IPS DF 4.7 (cell line): ENCODE measurements at regions not wholly inside any gene's neighbourhood (a gene's known extent, or its start where the extent isn't known, plus 50 kb on each side); places are given as distances from the start of the nearest gene placed in this dataset.
"Not testable (repeated sequence)": the region's sequence is repeated elsewhere in the genome, so short reads cannot be mapped to it uniquely, and the experiment has no call there.

ENCODE experiments used
- DNase-seq: peaks from one replicate; pipeline ENCODE4 v3.0.0-alpha.2; 2013; ENCODE audit warnings: low spot score; ENCODE audit errors: extremely low read depth

DNA sequence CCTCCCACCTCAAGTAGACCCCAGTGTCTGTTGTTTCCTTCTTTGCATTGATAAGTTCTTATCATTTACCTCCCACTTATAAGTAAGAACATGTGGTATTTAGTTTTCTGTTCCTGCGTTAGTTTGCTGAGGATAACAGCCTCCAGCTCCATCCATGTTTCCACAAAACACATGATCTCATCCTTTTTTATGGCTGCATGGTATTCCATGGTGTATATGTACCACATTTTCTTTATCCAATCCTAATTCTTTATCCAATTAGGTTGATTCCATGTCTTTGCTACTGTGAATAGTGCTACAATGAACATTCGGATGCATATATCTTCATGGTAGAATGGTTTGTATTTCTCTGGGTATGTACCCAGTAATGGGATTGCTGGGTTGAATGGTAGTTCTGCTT, 102.5 kb upstream of the UGP2 start:
- DNase-seq, result not testable (repeated sequence)

DNA sequence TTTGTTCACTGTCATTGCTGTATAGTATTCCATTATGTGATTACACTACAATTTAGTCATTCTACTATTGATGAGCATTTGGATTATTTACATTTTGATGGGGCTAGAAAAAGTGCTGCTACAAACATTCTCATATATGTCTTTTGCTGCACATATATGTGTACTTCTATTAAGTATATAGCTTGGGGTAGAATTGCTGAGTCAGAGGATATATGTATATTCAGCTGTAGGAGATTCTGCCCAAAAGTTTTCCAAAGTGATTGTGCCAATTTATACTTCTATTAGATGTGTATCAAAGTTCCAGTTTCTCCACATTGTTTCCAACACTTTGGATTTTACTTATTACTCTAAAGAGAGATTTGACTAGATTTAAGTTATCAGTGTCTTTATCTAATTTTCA, 101.7 kb upstream of the UGP2 start:
- no peak for DNase-seq

- DNase-seq, result no peak
Observed at GRCh38 chr2:63740943-63741342, 100.8 kb upstream of the UGP2 start.

- DNase-seq, result no peak
Observed at GRCh38 chr2:63741884-63742579, 99.7 kb upstream of the UGP2 start.

- no peak for DNase-seq
Observed at GRCh38 chr2:63742580-63742976, 99.1 kb upstream of the UGP2 start.

GRCh38 chr2:63743170-63743981, 98.3 kb upstream of the UGP2 start:
- DNase-seq, result no peak

DNA sequence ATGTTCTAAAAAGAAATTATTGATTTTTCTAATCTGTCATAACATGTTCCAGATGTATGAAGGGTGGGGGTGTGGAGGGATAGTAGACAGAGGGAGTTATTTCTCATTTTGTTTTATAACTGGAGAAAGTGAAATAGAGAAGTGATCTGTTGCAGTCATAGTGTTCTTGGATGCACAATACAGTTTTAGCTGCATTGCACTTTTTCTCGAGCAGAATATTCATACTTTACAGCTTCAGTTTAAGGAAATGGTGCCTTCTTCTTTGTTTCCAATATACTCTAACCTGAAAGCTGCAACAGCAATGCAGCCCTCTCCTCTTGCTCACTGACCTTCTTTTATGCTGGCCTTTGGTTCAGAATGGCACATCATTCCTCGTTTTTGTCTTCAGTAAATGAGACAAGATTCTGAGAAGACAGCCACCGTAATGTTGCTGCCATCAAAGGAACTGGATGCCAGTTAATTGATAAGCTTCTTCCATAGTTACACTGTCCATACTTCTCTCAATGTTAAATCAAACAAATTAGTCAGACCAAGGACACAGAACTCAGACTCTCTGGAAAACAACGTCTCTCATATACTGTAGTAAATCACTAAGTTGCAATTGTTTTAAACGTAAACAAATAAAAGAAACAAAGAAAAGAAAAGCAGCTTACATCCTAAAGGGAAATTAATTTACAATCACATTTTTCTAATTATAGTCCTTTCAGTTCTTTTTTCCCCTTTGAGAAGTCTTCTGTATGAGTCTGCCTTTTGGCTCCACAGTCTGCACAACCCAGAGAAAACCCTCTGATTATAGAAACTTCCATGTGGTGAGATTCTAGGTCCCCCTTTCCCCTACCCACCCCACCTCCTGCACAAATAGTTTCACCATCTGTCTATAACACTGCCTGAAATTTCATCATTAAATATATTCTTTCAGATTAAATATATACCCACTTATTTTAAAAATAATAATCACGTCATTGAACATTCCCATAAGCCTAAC, 97.4 kb upstream of the UGP2 start:
- no peak for DNase-seq

DNA sequence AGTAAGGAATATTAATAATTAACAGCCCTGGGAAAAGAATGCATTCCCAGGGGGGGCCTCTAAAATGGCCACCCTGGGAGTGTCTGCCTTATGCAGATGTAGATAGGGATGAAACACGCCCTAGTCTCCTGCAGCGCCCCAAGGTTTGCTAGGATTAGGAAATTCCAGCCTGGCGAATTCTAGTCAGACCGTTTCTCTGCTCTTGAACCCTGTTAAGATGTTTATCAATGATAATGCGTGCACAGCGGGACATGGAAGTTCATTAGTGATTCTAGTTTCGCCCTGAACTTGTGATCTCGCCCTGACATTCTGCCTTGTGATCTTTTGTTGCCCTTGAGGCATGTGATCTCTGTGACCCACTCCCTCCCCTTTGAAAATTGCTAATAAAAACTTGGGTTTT, 95.1 kb upstream of the UGP2 start:
- DNase-seq, result peak; percentile 28

DNA sequence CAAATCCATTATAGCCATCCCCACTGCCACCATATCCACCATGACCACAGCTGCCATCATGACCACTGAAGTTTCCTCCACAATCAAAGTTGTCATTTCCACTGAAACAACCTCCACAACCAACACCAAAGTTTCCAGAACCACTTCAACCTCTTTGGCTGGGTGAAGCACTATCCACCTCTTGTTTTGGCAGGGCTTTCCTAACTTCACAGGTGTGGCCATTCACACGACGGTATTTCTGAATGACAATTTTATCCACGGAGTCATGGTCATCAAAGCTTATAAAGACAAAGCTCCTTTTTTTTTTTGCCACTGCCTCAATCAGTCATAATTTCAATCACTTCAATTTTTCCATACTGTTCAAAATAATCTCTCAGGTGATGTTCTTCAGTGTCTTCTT, 89.8 kb upstream of the UGP2 start:
- DNase-seq, result no peak

DNA sequence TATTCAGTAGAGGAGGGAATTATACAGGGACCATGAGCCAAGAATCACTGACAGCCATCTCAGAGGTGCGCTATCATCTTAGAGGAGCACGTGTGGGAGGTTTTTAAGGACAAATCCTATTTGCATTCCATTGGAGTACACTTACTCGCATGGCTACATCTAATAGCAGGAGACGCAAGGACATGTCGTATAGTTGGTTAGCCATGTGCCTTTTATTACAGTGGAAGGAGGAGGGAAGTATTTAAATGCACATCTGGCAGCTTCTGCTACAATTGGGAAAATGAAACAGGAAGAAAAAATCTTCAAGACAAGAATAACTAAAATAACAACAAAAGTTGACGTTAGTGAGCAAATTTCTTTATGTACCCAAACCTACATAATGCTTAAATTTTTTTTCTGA, 86.5 kb upstream of the UGP2 start:
- DNase-seq, result no peak

- no peak for DNase-seq
Observed at GRCh38 chr2:63755965-63756364, 85.7 kb upstream of the UGP2 start.

GRCh38 chr2:63763391-63763941, 78.2 kb upstream of the UGP2 start:
- DNase-seq, result no peak

- DNase-seq, result no peak
Observed at GRCh38 chr2:63764630-63765029, 77.1 kb upstream of the UGP2 start.

GRCh38 chr2:63765117-63765516, 76.6 kb upstream of the UGP2 start:
- DNase-seq, result no peak

DNA sequence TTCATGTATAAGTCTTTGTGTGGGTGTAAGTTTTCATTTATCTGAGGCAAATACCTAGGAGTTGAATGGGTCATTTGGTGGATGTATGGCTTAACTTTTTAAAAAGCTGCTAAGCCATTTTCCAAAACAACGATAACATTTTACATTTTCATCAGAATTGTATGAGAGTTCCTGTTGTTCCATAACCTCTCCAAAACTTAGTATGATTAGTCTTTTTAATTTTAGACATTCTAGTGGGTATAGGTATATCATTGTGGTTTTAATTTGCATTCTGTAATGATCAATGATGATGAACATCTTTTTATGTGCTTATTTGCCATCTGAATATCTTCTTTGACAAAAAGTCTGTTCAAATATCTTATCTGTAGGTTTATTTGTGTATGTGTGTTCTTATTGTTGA, 74.4 kb upstream of the UGP2 start:
- no peak for DNase-seq

- DNase-seq, result no peak
Observed at GRCh38 chr2:63768051-63768450, 73.6 kb upstream of the UGP2 start.

DNA sequence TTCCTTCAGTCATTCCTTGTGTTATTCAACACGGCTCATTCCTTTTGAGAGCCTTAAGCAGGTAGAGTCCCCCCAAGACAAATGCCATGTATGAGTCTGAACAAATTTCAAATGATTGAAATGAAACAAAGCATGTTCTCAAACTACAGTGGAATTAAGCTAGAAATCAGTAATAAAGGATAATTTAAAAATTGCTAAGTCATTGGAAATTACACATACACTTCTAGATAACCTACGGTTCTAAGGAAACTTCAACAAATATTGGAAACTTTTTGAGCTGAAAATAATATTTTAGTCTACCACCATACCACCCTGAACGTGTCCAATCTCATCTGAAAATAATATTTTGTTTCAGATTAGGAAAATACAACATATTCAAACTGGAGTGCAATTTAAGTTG, 71.8 kb upstream of the UGP2 start:
- no peak for DNase-seq

DNA sequence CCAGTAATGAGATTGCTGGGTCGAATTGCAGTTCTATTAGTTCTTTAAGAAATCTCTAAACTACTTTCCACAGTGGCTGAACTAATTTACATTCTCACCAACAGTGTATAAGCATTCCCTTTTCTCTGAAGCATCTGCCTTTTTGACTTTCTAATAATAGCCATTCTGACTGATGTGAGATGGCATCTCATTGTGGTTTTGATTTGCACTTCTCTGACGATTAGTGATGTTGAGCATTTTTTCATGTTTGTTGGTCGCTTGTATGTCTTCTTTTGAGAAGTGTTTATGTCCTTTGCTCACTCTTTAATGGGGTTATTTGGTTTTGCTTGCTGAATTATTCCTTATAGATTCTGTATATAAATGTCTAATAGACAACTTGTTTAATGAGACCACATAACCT, 69.6 kb upstream of the UGP2 start:
- no peak for DNase-seq

DNA sequence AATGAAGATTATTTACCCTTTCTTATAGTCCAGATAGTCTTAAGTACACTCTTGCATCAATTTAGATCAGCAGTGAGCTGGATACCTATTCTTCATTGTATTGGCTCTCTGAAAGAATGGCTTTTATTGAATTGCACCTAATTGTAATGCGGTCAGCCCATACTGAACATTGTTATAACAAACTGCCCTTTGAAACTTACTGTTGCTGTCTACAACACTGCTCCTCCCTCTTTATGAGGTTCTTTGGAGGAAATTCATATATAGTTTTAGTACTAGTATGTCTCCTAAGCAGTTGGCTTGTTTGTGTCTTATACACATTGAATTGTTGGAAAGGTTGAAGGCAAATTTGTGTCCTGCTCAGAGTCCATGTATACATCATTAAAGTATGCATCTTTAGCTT, 66.5 kb upstream of the UGP2 start:
- no peak for DNase-seq

- no peak for DNase-seq
Observed at GRCh38 chr2:63776382-63776781, 65.3 kb upstream of the UGP2 start.

GRCh38 chr2:63777816-63778215, 63.9 kb upstream of the UGP2 start:
- DNase-seq, result no peak

- DNase-seq, result no peak
Observed at GRCh38 chr2:63778391-63778790, 63.3 kb upstream of the UGP2 start.
